Neural crest cell (in vitro differentiated cells): ENCODE measurements at regions not wholly inside any gene's neighbourhood (a gene's known extent, or its start where the extent isn't known, plus 50 kb on each side); places are given as distances from the start of the nearest gene placed in this dataset.
"Not testable (repeated sequence)": the region's sequence is repeated elsewhere in the genome, so short reads cannot be mapped to it uniquely, and the experiment has no call there.

Experiments
- DNase-seq: peaks from one replicate; pipeline ENCODE4 v3.0.0; 2021; ENCODE audit warnings: low read depth, mixed read lengths, low spot score
- H3K27ac Mint-ChIP-seq: one replicate; pipeline ENCODE4 v1.8.0; 2021; ENCODE audit warnings: mild to moderate bottlenecking, mixed read lengths; ENCODE audit not compliant: unreplicated experiment
- H3K27me3 Mint-ChIP-seq: 2 replicates; pipeline ENCODE4 v1.8.0; 2021; ENCODE audit warnings: low read depth, mild to moderate bottlenecking, mixed read lengths
- H3K36me3 Mint-ChIP-seq: 2 replicates; pipeline ENCODE4 v1.8.0; 2021; ENCODE audit warnings: low read depth, mild to moderate bottlenecking, mixed read lengths
- H3K4me1 Mint-ChIP-seq: 2 replicates; pipeline ENCODE4 v1.8.0; 2021; ENCODE audit warnings: mixed read lengths
- H3K4me3 Mint-ChIP-seq: one replicate; pipeline ENCODE4 v1.8.0; 2021; ENCODE audit warnings: mild to moderate bottlenecking, mixed read lengths
- H3K9me3 Mint-ChIP-seq: 2 replicates; pipeline ENCODE4 v1.8.0; 2021; ENCODE audit warnings: mixed read lengths

DNA sequence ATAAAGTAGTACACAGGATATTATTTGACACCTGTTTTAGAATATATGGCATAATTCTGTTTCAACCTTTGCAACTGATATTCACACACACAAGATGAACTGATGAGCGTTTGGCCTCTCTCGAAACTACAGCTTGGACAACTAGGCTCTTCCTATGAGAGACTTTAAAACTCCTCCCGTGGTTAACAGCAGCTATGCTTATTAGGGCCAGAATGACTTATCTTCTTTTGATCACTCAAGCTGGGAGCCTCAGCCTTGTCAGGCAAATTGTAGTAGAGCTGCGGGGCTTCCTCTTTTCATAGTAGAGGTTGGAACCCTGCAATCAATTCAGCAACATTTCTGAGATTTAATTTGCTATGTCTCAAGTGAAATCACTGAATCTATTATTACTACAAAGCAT, 381.3 kb upstream of the ANKRD20A1 start:
- not testable (repeated sequence) for DNase-seq, H3K4me3 Mint-ChIP-seq, H3K4me1 Mint-ChIP-seq, H3K9me3 Mint-ChIP-seq, H3K36me3 Mint-ChIP-seq, H3K27me3 Mint-ChIP-seq, H3K27ac Mint-ChIP-seq

DNA sequence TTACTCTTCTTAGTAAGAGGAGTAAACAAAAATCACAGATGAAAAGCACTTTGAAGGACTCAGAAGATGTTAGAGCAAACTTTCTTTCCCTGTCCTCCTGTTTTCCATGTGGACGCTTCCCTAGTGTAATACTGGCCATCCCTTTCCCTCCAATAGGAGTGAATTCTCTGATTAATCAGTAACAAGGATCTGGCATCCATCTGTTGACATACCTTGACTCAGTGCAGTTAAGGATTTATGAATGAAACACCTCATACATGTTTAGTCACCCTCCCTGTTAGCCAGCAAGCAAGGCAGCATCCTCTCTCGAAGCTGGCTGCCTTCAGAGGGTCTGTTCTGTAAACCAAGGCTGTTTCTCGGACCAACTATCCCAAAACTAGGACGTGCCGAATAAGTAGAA, 388.0 kb upstream of the ANKRD20A1 start:
- DNase-seq, H3K36me3 Mint-ChIP-seq, H3K4me1 Mint-ChIP-seq, H3K27me3 Mint-ChIP-seq, H3K4me3 Mint-ChIP-seq, H3K9me3 Mint-ChIP-seq, H3K27ac Mint-ChIP-seq: not testable (repeated sequence)

DNA sequence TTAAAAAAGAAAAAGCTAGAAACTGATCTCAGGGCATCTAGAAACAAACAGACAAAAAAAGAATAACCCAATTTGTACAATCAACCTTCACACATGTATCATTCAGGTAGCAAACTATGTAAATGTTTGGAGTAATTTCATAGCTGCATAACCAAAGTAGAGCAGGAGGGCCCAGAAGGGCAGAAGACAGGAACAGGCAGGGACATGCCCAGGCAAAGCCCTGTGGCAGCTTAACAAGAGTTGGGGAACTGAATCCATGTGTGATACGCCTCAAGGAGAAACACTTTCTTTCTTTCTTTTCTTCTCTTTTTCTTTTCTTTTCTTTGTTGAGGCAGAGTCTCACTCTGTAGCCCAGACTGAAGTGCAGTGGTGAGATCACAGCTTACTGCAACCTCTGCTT, 390.4 kb upstream of the ANKRD20A1 start:
- not testable (repeated sequence) for H3K27ac Mint-ChIP-seq, H3K4me1 Mint-ChIP-seq, DNase-seq, H3K9me3 Mint-ChIP-seq, H3K4me3 Mint-ChIP-seq, H3K27me3 Mint-ChIP-seq, H3K36me3 Mint-ChIP-seq

DNA sequence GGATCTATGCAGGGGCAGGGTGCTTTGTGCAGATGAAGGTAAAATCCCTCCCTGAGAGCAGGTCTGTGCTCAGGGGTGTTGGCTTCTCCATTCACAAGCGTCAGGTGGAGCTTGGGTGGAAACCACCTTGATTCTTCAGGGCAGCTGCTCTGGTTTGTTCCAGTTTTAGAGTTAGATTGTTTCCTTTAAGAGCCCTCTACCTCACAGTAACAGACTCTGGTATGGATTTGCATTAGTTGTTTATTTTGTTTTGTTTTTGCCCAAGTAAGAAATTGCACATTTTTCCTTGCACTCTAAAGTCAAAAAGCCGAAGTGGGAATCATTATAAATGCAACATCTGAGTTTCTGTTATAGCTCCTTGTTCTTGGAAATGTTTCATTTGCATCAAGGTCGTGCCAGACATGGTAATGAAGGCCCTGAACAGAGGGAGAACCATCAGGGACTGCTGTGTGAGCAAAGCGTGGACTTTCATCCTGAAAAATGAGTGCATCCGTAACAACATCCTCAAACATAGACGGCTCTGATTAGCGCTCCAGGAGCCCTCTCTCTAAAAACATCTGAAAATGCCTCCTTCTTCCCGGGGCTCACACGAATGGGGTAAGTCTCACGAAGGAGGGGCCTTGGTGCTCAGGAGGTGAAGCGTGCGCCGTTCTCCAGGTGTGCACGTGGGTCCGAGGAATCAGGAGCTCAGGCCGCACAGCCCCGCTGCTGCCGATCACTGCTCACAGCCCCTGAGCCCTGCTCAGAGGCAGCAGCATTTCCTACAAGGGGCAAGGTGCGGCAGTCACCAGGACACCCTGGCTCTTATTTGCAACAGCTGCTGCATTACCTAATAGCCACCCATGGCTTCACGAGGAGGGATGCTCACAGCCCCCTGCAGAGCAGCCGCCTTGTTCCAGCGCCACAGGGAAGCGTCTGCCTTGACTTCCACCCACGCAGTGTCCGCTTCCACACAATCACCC, 396.7 kb upstream of the ANKRD20A1 start:
- not testable (repeated sequence) for H3K4me1 Mint-ChIP-seq, H3K27ac Mint-ChIP-seq

DNA sequence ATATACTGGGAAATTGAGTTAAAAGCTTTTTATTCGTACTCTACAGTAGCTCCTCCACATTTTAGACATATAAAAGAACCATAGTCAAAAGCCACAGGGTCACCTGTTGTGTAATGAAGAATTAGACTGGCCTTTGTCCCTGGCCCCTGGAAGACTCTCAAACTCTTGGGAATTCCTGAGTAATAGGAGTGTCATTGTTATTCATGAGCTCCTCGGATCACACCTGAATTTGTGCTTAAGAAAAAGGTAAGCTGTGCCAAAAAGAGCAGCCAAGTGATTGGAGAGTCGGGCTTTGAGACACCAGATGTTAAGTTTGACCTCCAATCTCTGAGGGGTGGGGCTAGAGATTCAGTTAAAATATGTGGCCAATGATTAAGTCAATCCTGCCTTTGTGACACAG, 405.8 kb upstream of the ANKRD20A1 start:
- not testable (repeated sequence) for H3K9me3 Mint-ChIP-seq, H3K36me3 Mint-ChIP-seq, H3K4me1 Mint-ChIP-seq, H3K27ac Mint-ChIP-seq, DNase-seq, H3K27me3 Mint-ChIP-seq, H3K4me3 Mint-ChIP-seq

More for the DNA sequence above, 396.7 kb upstream of the ANKRD20A1 start:
- not testable (repeated sequence) for H3K36me3 Mint-ChIP-seq, H3K27me3 Mint-ChIP-seq, DNase-seq, H3K4me3 Mint-ChIP-seq, H3K9me3 Mint-ChIP-seq

DNA sequence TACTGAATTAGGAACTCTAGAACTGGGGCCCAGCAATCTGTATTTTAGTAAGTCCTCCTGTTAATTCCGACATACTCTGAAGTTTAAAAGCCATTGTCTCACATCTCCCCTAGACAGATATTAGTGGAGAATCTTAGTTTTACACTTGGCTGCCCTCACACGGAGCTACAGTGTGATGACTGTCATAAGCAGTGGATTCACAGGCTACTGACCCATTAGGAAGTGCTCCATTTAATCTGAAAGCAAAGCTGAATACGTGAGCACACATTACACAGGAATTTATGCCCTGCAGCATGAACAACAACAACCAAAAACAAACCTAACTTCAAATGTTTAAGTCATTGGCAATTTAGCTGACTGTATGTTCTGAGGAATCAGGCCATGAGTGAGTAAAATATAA, 416.4 kb upstream of the ANKRD20A1 start:
- not testable (repeated sequence) for H3K9me3 Mint-ChIP-seq, DNase-seq, H3K36me3 Mint-ChIP-seq, H3K4me1 Mint-ChIP-seq, H3K27me3 Mint-ChIP-seq, H3K4me3 Mint-ChIP-seq, H3K27ac Mint-ChIP-seq

DNA sequence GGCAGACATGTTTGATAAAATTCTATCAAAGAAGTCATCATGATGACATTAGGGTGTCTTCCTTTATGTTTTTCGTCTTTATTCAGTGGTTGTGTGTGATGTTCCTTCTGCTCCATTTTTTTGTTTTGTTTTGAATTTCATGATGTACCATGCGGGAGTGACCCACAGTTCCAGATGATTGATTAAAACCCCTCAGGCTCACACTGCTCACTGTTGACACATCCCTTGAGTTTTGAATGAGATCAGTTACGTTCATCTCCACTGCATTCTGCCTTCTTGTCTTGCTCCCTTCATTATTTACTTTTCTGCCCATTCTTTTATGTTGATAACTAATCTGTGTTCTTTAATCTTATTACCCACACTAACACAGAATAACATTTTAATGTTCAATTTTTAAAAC, 421.7 kb upstream of the ANKRD20A1 start:
- H3K9me3 Mint-ChIP-seq, H3K27me3 Mint-ChIP-seq, DNase-seq, H3K4me1 Mint-ChIP-seq, H3K4me3 Mint-ChIP-seq, H3K36me3 Mint-ChIP-seq, H3K27ac Mint-ChIP-seq: not testable (repeated sequence)

DNA sequence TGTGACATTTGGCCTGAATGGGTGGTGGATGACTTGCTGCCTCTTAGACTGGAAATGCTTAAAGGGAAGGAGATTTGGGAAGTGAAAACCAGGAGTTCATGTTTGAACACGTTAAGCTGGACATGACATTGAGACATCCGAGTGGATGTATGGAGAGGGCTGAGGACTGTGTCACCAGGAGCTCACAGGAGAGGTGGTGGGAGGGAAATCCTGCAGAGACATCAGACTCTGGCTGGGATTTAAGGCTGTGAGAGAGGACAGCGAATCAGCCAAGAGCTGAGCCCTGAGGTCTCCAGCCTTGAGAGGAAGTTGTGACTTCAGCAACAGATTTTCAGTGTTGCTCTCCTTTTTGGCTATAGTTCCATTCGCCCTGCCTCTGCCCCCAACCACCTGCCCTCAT, 432.5 kb upstream of the SPATA31A3 start:
- H3K4me3 Mint-ChIP-seq, H3K9me3 Mint-ChIP-seq, H3K4me1 Mint-ChIP-seq, H3K27me3 Mint-ChIP-seq, DNase-seq, H3K36me3 Mint-ChIP-seq, H3K27ac Mint-ChIP-seq: not testable (repeated sequence)

DNA sequence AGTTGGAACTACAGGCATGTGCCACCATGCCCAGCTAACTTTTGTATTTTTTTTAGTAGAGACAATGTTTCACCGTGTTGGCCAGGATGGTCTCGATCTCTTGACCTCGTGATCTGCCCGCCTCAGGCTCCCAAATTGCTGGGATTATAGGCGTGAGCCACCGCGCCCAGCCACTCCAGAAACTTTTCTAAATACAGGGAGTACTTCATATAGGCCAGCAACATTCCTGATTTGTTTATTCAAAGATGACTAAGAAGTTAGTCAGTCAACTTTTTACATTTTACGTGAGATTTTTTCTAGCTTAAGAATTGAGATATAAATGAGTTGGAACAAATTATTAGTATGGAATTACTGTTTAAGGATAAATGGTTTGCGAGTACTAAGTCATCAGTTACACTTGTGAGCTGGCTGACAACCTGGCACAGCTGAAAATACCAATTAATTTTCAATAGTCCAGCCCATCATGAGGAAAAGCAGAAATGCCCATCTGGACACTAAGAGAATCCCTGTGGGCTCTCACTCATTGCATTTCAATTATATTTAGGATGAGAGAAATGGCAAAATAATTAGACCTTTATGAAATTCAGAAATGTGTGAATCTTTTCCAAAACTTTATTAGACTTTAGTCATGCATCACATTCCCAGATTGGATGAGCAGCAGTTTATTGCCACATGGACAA, 430.8 kb upstream of the SPATA31A3 start:
- H3K4me3 Mint-ChIP-seq, H3K4me1 Mint-ChIP-seq, H3K36me3 Mint-ChIP-seq, DNase-seq, H3K27me3 Mint-ChIP-seq, H3K9me3 Mint-ChIP-seq, H3K27ac Mint-ChIP-seq: not testable (repeated sequence)

DNA sequence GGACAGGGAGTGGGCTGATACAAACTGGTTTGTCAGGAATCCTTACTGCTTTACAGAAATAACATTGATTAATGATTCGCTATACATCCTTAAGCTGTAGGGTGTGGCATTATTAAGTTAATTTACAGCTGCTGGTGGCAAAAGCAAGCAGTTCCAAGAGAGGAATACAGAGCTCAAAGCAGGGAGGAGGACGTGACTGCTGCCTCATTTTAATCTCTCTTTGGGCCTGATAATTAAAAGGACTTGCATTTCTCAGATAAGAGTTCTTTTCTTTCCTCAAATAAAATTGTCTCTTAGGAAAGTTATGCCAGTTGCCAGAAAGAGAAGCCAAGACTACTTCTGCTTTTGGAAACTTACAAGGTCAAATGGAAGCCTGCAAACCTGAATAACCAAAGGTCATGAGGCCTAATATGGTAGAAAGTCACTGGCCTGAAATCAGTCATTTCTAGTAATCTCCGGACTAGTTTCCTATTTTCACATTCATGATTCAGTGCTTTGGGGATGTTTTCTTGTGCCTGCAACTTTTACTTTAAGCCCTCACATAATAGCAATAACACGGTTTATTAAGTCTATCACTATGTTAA, 426.2 kb upstream of the SPATA31A3 start:
- not testable (repeated sequence) for H3K27me3 Mint-ChIP-seq, H3K9me3 Mint-ChIP-seq, H3K36me3 Mint-ChIP-seq, DNase-seq, H3K4me1 Mint-ChIP-seq, H3K4me3 Mint-ChIP-seq, H3K27ac Mint-ChIP-seq

DNA sequence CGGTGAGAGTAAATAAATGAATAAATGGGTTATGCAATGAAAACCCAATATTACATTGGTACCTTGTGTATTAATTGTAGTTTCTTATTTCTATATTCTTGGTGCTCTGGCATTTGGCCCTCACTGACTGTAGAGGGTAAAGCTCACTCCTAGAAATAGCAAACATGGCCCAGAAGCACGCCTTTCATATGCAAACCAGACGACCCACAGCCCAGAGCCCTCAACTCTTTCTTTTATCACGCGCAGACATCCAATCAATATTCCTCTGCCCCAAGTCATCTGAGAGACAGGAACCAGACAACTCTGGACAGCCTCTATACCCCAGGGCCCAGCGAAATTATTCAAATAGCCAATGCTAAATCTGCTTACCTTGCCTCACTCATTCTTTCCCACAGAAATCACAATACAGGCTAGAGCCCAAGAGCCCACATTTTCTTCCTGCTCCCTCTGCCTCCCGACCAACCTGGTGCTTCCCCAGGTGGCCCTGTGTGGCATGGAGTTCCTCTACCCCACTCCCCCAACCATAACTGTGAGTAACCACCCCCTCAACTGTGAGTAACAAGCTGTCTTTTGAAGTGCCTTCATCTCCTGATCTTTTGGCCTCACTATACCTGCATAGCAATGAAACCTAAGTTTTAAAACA, 425.1 kb upstream of the SPATA31A3 start:
- DNase-seq, H3K9me3 Mint-ChIP-seq, H3K4me1 Mint-ChIP-seq, H3K27me3 Mint-ChIP-seq, H3K4me3 Mint-ChIP-seq, H3K27ac Mint-ChIP-seq, H3K36me3 Mint-ChIP-seq: not testable (repeated sequence)

DNA sequence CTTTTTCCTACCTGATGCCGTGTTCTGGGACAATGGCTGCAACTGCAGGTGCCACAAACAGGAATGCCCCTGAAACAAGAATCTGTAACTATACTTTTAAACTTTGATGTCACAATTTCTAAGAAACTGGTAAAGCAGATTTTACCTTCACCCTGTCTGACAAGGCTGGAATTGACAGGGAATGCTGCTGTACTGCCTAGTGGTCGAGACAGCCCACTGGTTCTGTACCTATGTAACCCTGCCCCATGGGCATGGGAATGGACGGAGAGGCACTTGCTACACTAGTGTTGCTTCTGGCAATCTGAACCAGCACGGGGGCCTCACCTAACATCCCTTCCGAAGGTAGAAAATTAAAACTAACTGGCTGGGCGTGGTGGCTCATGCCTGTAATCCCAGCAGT, 424.3 kb upstream of the SPATA31A3 start:
- H3K4me3 Mint-ChIP-seq, DNase-seq, H3K27me3 Mint-ChIP-seq, H3K4me1 Mint-ChIP-seq, H3K36me3 Mint-ChIP-seq, H3K9me3 Mint-ChIP-seq, H3K27ac Mint-ChIP-seq: not testable (repeated sequence)

DNA sequence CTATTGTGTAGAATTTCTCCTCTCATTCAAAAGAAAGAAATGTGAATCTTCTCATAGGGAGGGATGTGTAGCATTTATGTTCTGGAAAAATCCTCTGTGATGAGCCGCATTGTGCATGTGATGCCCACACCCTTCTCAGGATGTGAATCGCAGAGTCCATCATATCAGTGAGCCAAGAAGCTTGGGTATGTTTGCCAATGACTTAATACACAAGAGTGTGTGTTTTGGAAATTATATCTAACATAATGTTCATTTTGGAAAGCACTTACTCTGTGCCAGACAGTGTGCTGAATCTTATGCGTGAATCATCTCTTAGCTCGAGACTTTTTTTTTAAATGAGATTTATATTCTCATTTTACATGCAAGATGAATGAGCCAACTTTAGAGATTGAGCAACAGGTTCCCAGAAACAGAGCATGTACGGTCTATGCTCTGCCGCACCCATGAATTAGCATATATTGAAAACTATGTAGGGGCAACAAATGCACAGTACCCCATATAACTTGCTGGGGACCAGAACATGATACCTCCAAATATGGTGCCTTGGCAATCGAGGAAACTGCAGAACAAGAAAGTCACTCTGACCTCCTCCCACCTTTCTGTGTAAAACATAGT, 418.4 kb upstream of the SPATA31A3 start:
- not testable (repeated sequence) for H3K36me3 Mint-ChIP-seq, H3K9me3 Mint-ChIP-seq, H3K27ac Mint-ChIP-seq

More for the DNA sequence above, 418.4 kb upstream of the SPATA31A3 start:
- H3K4me3 Mint-ChIP-seq, DNase-seq, H3K4me1 Mint-ChIP-seq, H3K27me3 Mint-ChIP-seq: not testable (repeated sequence)
